MM.1S (cell line): ENCODE measurements at regions not wholly inside any gene's neighbourhood (a gene's known extent, or its start where the extent isn't known, plus 50 kb on each side); places are given as distances from the start of the nearest gene placed in this dataset.

Source experiments
- DNase-seq: peaks from one replicate; pipeline ENCODE4 v3.0.0-alpha.2; 2015
- H2AFZ ChIP-seq: fragments of 300-600 bp; sonication (generic); 2 replicates; pipeline ENCODE4 v1.6.0; 2016; ENCODE audit warnings: antibody characterized with exemption, low read length
- H3F3A ChIP-seq: fragments of 300-600 bp; sonication (generic); 2 replicates; pipeline ENCODE4 v1.6.1; 2016; ENCODE audit warnings: mild to moderate bottlenecking, antibody characterized with exemption, low read length, moderate library complexity, mixed read lengths; ENCODE audit not compliant: insufficient read depth
- H3K27ac ChIP-seq: fragments of 300-600 bp; sonication (generic); 2 replicates; pipeline ENCODE4 v1.5.1; 2016; ENCODE audit warnings: mild to moderate bottlenecking, low read length
- H3K27me3 ChIP-seq: fragments of 300-600 bp; sonication (generic); replicated peaks from 2 replicates; pipeline ENCODE4 v1.6.0; 2016; ENCODE audit warnings: low read length; ENCODE audit not compliant: insufficient read depth
- H3K36me3 ChIP-seq: fragments of 300-600 bp; sonication (generic); replicated peaks from 2 replicates; pipeline ENCODE4 v1.6.1; 2016; ENCODE audit warnings: mild to moderate bottlenecking, low read length, mixed read lengths; ENCODE audit not compliant: insufficient read depth
- H3K4me1 ChIP-seq: fragments of 300-600 bp; sonication (generic); 2 replicates; pipeline ENCODE4 v1.6.1; 2016; ENCODE audit warnings: low read length, mixed read lengths
- H3K4me2 ChIP-seq: fragments of 300-600 bp; sonication (generic); 2 replicates; pipeline ENCODE4 v1.6.0; 2016; ENCODE audit warnings: low read depth, low read length
- H3K4me3 ChIP-seq: fragments of 300-600 bp; sonication (generic); 2 replicates; pipeline ENCODE4 v1.5.1; 2016; ENCODE audit warnings: low read length, mixed read lengths
- H3K79me2 ChIP-seq: fragments of 300-600 bp; sonication (generic); 2 replicates; pipeline ENCODE4 v1.6.1; 2016; ENCODE audit warnings: mixed run types, low read length, mixed read lengths
- H3K9ac ChIP-seq: fragments of 300-600 bp; sonication (generic); 2 replicates; pipeline ENCODE4 v1.6.1; 2016; ENCODE audit warnings: low read length, mixed read lengths
- H3K9me2 ChIP-seq: fragments of 300-600 bp; sonication (generic); replicated peaks from 2 replicates; pipeline ENCODE4 v1.6.1; 2016; ENCODE audit warnings: mild to moderate bottlenecking, low read length, mixed read lengths; ENCODE audit not compliant: insufficient read depth
- H3K9me3 ChIP-seq: fragments of 300-600 bp; sonication (generic); replicated peaks from 2 replicates; pipeline ENCODE4 v1.6.1; 2016; ENCODE audit warnings: mild to moderate bottlenecking, low read length, mixed read lengths; ENCODE audit not compliant: insufficient read depth
- H4K20me1 ChIP-seq: fragments of 300-600 bp; sonication (generic); 2 replicates; pipeline ENCODE4 v1.6.1; 2016; ENCODE audit warnings: mild to moderate bottlenecking, low read length, moderate library complexity, mixed read lengths; ENCODE audit not compliant: insufficient read depth
- CTCF ChIP-seq: fragments of 300-600 bp; sonication (generic); IDR thresholded peaks from 2 replicates; pipeline ENCODE4 v1.5.1; 2016; ENCODE audit warnings: antibody characterized with exemption, low read length, mixed read lengths
- EZH2 ChIP-seq: fragments of 300-600 bp; sonication (generic); optimal IDR thresholded peaks from 2 replicates; pipeline ENCODE3; 2017; ENCODE audit warnings: low read depth, mild to moderate bottlenecking, antibody characterized with exemption, low read length, mixed read lengths
- EZH2phosphoT487 ChIP-seq: fragments of 300-600 bp; sonication (generic); IDR thresholded peaks from 2 replicates; pipeline ENCODE4 v1.6.1; 2018; ENCODE audit warnings: antibody characterized with exemption, low read length

GRCh38 chr18:44517136-44517535 lies 163.6 kb upstream of the SETBP1 start:
- TF ChIP-seq EZH2 = no peak
- TF ChIP-seq EZH2phosphoT487 = no peak
- TF ChIP-seq CTCF = no peak

GRCh38 chr18:44518091-44518615 lies 162.5 kb upstream of the SETBP1 start:
- no peaks in the 10 kb centered on the region for H3K4me1 ChIP-seq
- no peaks in the 10 kb centered on the region for H3K27me3 ChIP-seq
- no peaks in the 10 kb centered on the region for H3K9me2 ChIP-seq
- no peaks in the 10 kb centered on the region for H3K79me2 ChIP-seq
- no peaks in the 10 kb centered on the region for H4K20me1 ChIP-seq
- no peak overlapping the region for H2AFZ ChIP-seq
- no peak overlapping the region for H3K4me2 ChIP-seq
- no peaks in the 10 kb centered on the region for H3K9me3 ChIP-seq
- H3F3A ChIP-seq = no peaks in the 10 kb centered on the region
- no peak overlapping the region for H3K27ac ChIP-seq
- no peak for TF ChIP-seq EZH2
- no peak for TF ChIP-seq CTCF
- TF ChIP-seq EZH2phosphoT487 = no peak
- H3K9ac ChIP-seq = no peak overlapping the region
- DNase-seq = no peak
- no peak overlapping the region for H3K4me3 ChIP-seq
- no peaks in the 10 kb centered on the region for H3K36me3 ChIP-seq

More at GRCh38 chr18:44517136-44517535, 163.6 kb upstream of the SETBP1 start:
- Histone ChIP-seq H3K4me3 (no peak overlapping the region), H4K20me1 (no peaks in the 10 kb centered on the region), H3K27me3 (no peaks in the 10 kb centered on the region), H3K27ac (no peak overlapping the region), H3K4me2 (no peak overlapping the region), H3K36me3 (no peaks in the 10 kb centered on the region), H2AFZ (no peak overlapping the region), H3K9me2 (no peaks in the 10 kb centered on the region), H3K4me1 (no peaks in the 10 kb centered on the region), H3K9me3 (no peaks in the 10 kb centered on the region), H3F3A (no peaks in the 10 kb centered on the region), H3K79me2 (no peaks in the 10 kb centered on the region), H3K9ac (no peak overlapping the region)
- no peak for DNase-seq

GRCh38 chr18:44518666-44519065 lies 162.0 kb upstream of the SETBP1 start:
- no peak for DNase-seq
- TF ChIP-seq EZH2 (no peak), CTCF (no peak), EZH2phosphoT487 (no peak)
- Histone ChIP-seq H3F3A (no peaks in the 10 kb centered on the region), H3K4me1 (no peaks in the 10 kb centered on the region), H4K20me1 (no peaks in the 10 kb centered on the region), H3K79me2 (no peaks in the 10 kb centered on the region), H3K4me3 (no peak overlapping the region), H3K9me3 (no peaks in the 10 kb centered on the region), H3K9me2 (no peaks in the 10 kb centered on the region), H2AFZ (no peak overlapping the region), H3K4me2 (no peak overlapping the region), H3K36me3 (no peaks in the 10 kb centered on the region), H3K9ac (no peak overlapping the region), H3K27ac (no peak overlapping the region), H3K27me3 (no peaks in the 10 kb centered on the region)
